ENCODE measurements at regions not wholly inside any gene's neighbourhood (a gene's known extent, or its start where the extent isn't known, plus 50 kb on each side); places are given as distances from the start of the nearest gene placed in this dataset.

DNA sequence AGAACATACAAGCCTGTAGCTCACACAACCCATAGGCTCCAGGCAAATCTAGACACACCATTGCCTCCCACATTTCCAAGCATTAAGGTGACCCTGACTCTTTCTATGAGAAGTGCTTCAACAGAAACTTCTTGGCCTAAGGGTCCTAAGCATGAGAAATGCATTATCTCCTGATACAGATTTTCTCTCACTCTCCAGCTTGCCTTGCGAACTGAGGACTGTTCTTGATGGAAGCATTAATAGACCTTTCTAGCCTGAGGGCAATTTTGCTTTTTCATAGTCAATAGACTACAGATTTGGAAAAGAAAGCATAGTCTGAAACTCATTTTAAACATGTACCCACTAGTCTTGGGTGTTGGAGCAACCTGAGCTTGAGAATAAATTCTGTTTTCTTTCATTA is 1801.3 kb upstream of the PCDH7 start:
- no peak overlapping the region for H3K4me3 ChIP-seq (replicated peaks in 1 of 2; ENCODE audit: low read depth in 2 of 2, low read length in 2 of 2)
- no peak for TF ChIP-seq CTCF (IDR thresholded peaks at IDR 0.05; ENCODE audit: low read depth, low read length)
- DNase-seq (ENCODE audit: low read depth in 2 of 2), result no peak

DNA sequence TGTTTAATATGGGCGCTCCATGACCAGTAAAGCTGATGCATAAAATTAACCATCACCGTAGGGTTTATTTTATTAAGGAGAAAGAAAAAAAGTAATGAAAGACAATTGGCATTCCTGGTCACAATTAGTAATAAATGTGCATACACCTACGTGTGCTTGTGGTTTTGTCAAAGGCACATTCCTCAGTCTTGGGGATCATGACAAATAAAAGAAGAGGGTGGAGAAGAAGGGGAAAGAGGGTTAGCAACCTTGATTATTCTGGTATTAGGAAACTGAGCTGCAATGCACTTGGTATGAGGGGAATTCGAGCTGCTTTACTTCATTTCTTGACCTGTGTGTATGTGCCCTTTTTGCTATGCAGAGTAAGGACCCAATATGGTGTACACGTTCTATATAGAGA is 1798.3 kb upstream of the PCDH7 start:
- peak in 1 of 2 donors; percentile 38 for DNase-seq (ENCODE audit: low read depth in 2 of 2)
- no peak for TF ChIP-seq CTCF (IDR thresholded peaks at IDR 0.05; ENCODE audit: low read depth, low read length)
- no peak overlapping the region for H3K4me3 ChIP-seq (replicated peaks in 1 of 2; ENCODE audit: low read depth in 2 of 2, low read length in 2 of 2)

DNA sequence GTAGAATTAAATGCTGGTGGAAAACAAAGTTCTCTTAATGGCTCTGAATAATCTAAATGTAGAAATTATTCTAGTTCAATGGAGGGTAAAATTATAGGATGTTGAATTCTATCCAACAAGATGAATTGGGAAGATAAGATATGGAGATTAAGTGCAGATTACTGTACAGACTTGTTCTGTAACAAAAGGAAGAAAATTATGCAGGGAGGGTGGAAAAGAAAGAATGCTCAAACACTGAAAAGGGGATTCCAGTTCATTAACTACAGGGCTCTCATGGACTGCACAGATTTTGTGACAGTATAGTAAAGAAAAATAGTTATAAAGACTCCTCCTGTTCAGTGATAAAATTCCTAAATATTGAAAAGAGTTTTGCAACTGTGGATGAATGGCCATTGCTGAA is 1794.0 kb upstream of the PCDH7 start:
- DNase-seq (ENCODE audit: low read depth in 2 of 2), result no peak
- TF ChIP-seq CTCF (IDR thresholded peaks at IDR 0.05; ENCODE audit: low read depth, low read length), result no peak
- no peak overlapping the region for H3K4me3 ChIP-seq (replicated peaks in 1 of 2; ENCODE audit: low read depth in 2 of 2, low read length in 2 of 2)

- no peak for TF ChIP-seq CTCF (IDR thresholded peaks at IDR 0.05; ENCODE audit: low read depth, low read length)
Observed at GRCh38 chr4:28942631-28943030, 1777.5 kb upstream of the PCDH7 start.

GRCh38 chr4:28947374-28947773 is 1772.8 kb upstream of the PCDH7 start:
- TF ChIP-seq CTCF (IDR thresholded peaks at IDR 0.05; ENCODE audit: low read depth, low read length), result no peak
- no peak overlapping the region for H3K4me3 ChIP-seq (replicated peaks in 1 of 2; ENCODE audit: low read depth in 2 of 2, low read length in 2 of 2)
- no peak for DNase-seq (ENCODE audit: low read depth in 2 of 2)

More at GRCh38 chr4:28942631-28943030, 1777.5 kb upstream of the PCDH7 start:
- no peak for DNase-seq (ENCODE audit: low read depth in 2 of 2)
- H3K4me3 ChIP-seq (replicated peaks in 1 of 2; ENCODE audit: low read depth in 2 of 2, low read length in 2 of 2), result no peak overlapping the region

GRCh38 chr4:28948501-28948900 is 1771.7 kb upstream of the PCDH7 start:
- DNase-seq (ENCODE audit: low read depth in 2 of 2), result peak; percentile 0 to 13
- H3K4me3 ChIP-seq (replicated peaks in 1 of 2; ENCODE audit: low read depth in 2 of 2, low read length in 2 of 2), result no peak overlapping the region
- no peak for TF ChIP-seq CTCF (IDR thresholded peaks at IDR 0.05; ENCODE audit: low read depth, low read length)

GRCh38 chr4:28966982-28967381 is 1753.2 kb upstream of the PCDH7 start:
- TF ChIP-seq CTCF (IDR thresholded peaks at IDR 0.05; ENCODE audit: low read depth, low read length), result no peak
- no peak overlapping the region for H3K4me3 ChIP-seq (replicated peaks in 1 of 2; ENCODE audit: low read depth in 2 of 2, low read length in 2 of 2)
- peak in 1 of 2 donors; percentile 48 for DNase-seq (ENCODE audit: low read depth in 2 of 2)

All from cardiac fibroblast (primary cell).